ENCODE measurements at regions not wholly inside any gene's neighbourhood (a gene's known extent, or its start where the extent isn't known, plus 50 kb on each side); places are given as distances from the start of the nearest gene placed in this dataset.

DNA sequence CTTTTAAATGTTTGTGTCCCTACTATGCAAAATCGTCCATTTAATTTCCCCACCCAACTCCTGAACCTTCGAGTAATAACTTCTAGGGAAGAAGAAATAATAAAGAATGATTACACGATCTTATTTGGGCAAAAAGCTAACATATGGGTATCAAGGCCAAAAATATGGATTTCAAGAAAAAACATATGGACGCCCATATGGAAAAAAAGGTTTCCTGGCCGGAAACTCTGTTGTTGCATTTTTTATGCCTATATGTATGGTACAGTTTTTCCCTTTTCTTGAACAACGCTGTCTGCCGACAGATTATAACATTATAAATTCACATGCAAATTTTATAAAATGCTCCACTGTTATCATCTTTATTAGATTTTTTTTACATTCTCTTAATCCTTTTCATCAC lies 167.6 kb upstream of the ESRRG start:
- TF ChIP-seq, protein P1, sequence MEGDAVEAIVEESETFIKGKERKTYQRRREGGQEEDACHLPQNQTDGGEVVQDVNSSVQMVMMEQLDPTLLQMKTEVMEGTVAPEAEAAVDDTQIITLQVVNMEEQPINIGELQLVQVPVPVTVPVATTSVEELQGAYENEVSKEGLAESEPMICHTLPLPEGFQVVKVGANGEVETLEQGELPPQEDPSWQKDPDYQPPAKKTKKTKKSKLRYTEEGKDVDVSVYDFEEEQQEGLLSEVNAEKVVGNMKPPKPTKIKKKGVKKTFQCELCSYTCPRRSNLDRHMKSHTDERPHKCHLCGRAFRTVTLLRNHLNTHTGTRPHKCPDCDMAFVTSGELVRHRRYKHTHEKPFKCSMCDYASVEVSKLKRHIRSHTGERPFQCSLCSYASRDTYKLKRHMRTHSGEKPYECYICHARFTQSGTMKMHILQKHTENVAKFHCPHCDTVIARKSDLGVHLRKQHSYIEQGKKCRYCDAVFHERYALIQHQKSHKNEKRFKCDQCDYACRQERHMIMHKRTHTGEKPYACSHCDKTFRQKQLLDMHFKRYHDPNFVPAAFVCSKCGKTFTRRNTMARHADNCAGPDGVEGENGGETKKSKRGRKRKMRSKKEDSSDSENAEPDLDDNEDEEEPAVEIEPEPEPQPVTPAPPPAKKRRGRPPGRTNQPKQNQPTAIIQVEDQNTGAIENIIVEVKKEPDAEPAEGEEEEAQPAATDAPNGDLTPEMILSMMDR (IDR thresholded peaks at IDR 0.05) = no peak
- TF ChIP-seq POLR2AphosphoS5 (IDR thresholded peaks at IDR 0.05) = no peak
- no peak for TF ChIP-seq POLR2A (IDR thresholded peaks at IDR 0.05)
- TF ChIP-seq EP300 (IDR thresholded peaks at IDR 0.05; ENCODE audit: low read depth) = no peak
